Tibial nerve (tissue), 4 donors: ENCODE measurements at regions not wholly inside any gene's neighbourhood (a gene's known extent, or its start where the extent isn't known, plus 50 kb on each side); places are given as distances from the start of the nearest gene placed in this dataset.
"Not testable (repeated sequence)": the region's sequence is repeated elsewhere in the genome, so short reads cannot be mapped to it uniquely, and the experiment has no call there.

ENCODE experiments used
- DNase-seq, 2 donors: peaks; one replicate each; pipeline ENCODE4 v3.0.0-alpha.2; 2019; ENCODE audit warnings: low spot score in 2 of 2
- H3K27ac ChIP-seq, 4 donors: fragments of 200-600 bp; sonication (generic) in 3 of 4; one replicate each; pipeline ENCODE4 v1.5.1; 2017 to 2019; ENCODE audit warnings: mild to moderate bottlenecking in 1 of 4
- H3K27me3 ChIP-seq, 2 donors: fragments of 200-600 bp; sonication (generic) in 1 of 2; one replicate each; pipeline versions ENCODE4 v1.5.1 to v1.6.0; 2017 to 2019
- H3K36me3 ChIP-seq, 3 donors: fragments of 200-600 bp; sonication (generic); one replicate each; pipeline ENCODE4 v1.5.1; 2018 to 2019
- H3K4me1 ChIP-seq, 4 donors: fragments of 200-600 bp; sonication (generic) in 3 of 4; one replicate each; pipeline ENCODE4 v1.5.1; 2017 to 2019
- H3K4me3 ChIP-seq, 4 donors: fragments of 200-600 bp; sonication (generic) in 3 of 4; one replicate each; pipeline ENCODE4 v1.5.1; 2017 to 2019; ENCODE audit warnings: mild to moderate bottlenecking in 1 of 4, moderate library complexity in 1 of 4
- H3K9me3 ChIP-seq, 4 donors: fragments of 200-600 bp; sonication (generic) in 3 of 4; one replicate each; pipeline ENCODE4 v1.5.1; 2017 to 2019
- EP300 ChIP-seq, 2 donors: sonication (generic); formaldehyde crosslinking; IDR thresholded peaks; one replicate each; pipeline ENCODE4 v1.6.1; 2017; ENCODE audit warnings: antibody characterized with exemption in 2 of 2, mild to moderate bottlenecking in 1 of 2
- POLR2A ChIP-seq, 2 donors: fragments of 450-650 bp; IDR thresholded peaks; one replicate each; pipeline ENCODE4 v1.6.1; 2017; ENCODE audit warnings: antibody characterized with exemption in 2 of 2, mild to moderate bottlenecking in 2 of 2, moderate library complexity in 2 of 2
- WGBS, 2 donors: methylation state at CpG; one replicate each; pipeline ENCODE4 v1.1.5; 2018; 5-methylcytosine and 5-hydroxymethylcytosine counted together
- TF ChIP-seq, protein P1 (sequence below), 5 experiments: fragments of 200-600 bp in 3 of 5; fragments of 450-650 bp in 2 of 5; sonication (generic) in 3 of 5; IDR thresholded peaks; one replicate each; pipeline ENCODE4 v1.5.1; 2016 to 2019; ENCODE audit warnings: antibody characterized with exemption in 5 of 5, mild to moderate bottlenecking in 3 of 5, moderate library complexity in 2 of 5

- Histone ChIP-seq H3K9me3 (no peaks in the 10 kb centered on the region), H3K27ac (no peak overlapping the region), H3K36me3 (no peaks in the 10 kb centered on the region), H3K4me1 (no peaks in the 10 kb centered on the region), H3K4me3 (no peak overlapping the region), H3K27me3 (no peaks in the 10 kb centered on the region)
- TF ChIP-seq POLR2A (IDR thresholded peaks at IDR 0.05) (no peak), EP300 (IDR thresholded peaks at IDR 0.05) (no peak)
- TF ChIP-seq, protein P1, sequence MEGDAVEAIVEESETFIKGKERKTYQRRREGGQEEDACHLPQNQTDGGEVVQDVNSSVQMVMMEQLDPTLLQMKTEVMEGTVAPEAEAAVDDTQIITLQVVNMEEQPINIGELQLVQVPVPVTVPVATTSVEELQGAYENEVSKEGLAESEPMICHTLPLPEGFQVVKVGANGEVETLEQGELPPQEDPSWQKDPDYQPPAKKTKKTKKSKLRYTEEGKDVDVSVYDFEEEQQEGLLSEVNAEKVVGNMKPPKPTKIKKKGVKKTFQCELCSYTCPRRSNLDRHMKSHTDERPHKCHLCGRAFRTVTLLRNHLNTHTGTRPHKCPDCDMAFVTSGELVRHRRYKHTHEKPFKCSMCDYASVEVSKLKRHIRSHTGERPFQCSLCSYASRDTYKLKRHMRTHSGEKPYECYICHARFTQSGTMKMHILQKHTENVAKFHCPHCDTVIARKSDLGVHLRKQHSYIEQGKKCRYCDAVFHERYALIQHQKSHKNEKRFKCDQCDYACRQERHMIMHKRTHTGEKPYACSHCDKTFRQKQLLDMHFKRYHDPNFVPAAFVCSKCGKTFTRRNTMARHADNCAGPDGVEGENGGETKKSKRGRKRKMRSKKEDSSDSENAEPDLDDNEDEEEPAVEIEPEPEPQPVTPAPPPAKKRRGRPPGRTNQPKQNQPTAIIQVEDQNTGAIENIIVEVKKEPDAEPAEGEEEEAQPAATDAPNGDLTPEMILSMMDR (IDR thresholded peaks at IDR 0.05): no peak
- no peak for DNase-seq
- 62 to 76% methylated on average over 2 of the region's 2 CpGs for WGBS, 2 donors
Measured at GRCh38 chr5:18455521-18455920, 821.3 kb downstream of the TAF11L14 start.

DNA sequence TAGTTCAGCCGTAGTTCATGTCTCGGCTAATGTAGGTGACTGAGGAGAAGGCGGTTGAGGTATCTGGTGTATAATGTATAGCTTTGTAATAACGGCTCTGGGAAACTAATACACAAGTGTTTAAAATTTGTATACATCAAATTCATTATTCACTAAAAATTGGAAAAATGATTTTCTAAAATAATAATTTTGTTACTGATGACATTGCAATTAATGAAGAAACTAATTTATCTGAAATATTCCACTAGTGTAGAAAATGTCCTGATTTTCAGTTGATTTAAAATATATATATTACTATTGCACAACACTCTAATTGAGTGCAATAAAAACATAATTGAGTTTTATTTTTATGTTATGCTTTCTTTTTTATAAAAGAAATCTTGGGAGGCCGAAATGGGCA lies 823.0 kb downstream of the TAF11L14 start:
- H3K9me3 ChIP-seq: no peaks in the 10 kb centered on the region
- H3K36me3 ChIP-seq: no peaks in the 10 kb centered on the region
- H3K27ac ChIP-seq: no peak overlapping the region
- H3K4me1 ChIP-seq: no peaks in the 10 kb centered on the region
- WGBS, 2 donors: 96% methylated on average over 5 of the region's 5 CpGs
- no peak for DNase-seq
- no peaks in the 10 kb centered on the region for H3K27me3 ChIP-seq
- no peak for TF ChIP-seq POLR2A (IDR thresholded peaks at IDR 0.05)
- TF ChIP-seq EP300 (IDR thresholded peaks at IDR 0.05): no peak
- TF ChIP-seq, protein P1 (IDR thresholded peaks at IDR 0.05): no peak
- H3K4me3 ChIP-seq: no peak overlapping the region

DNA sequence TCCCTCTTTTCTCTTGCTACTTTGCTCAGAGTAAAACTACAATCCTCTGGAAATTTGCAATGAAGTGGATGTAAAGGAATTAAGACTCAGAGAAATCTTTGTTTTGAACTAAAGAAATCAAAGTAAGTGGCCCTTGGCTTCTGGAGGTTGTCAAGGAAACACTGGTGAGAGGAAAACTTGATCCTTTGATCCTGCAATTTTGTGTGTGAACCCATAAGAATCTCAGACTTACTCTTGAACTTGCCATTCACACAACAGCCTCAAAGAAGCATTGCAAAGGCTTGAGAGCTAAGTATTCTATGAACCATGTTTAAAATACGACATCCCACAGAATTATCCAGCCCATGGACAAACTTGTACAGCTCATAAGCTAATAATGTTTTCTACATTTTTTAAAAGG lies 827.5 kb downstream of the TAF11L14 start:
- no peak for TF ChIP-seq POLR2A (IDR thresholded peaks at IDR 0.05)
- TF ChIP-seq, protein P1 (IDR thresholded peaks at IDR 0.05): no peak
- no peak for TF ChIP-seq EP300 (IDR thresholded peaks at IDR 0.05)
- H3K27ac ChIP-seq: no peak overlapping the region
- no peaks in the 10 kb centered on the region for H3K36me3 ChIP-seq
- no peak overlapping the region for H3K4me3 ChIP-seq
- peaks cover 0 to 4% (median 0%) of the 10 kb centered on the region in 4 donors for H3K4me1 ChIP-seq
- no peaks in the 10 kb centered on the region for H3K27me3 ChIP-seq
- 50 to 69% methylated on average over 1 of the region's 1 CpG for WGBS, 2 donors
- no peak for DNase-seq
- no peaks in the 10 kb centered on the region for H3K9me3 ChIP-seq

DNA sequence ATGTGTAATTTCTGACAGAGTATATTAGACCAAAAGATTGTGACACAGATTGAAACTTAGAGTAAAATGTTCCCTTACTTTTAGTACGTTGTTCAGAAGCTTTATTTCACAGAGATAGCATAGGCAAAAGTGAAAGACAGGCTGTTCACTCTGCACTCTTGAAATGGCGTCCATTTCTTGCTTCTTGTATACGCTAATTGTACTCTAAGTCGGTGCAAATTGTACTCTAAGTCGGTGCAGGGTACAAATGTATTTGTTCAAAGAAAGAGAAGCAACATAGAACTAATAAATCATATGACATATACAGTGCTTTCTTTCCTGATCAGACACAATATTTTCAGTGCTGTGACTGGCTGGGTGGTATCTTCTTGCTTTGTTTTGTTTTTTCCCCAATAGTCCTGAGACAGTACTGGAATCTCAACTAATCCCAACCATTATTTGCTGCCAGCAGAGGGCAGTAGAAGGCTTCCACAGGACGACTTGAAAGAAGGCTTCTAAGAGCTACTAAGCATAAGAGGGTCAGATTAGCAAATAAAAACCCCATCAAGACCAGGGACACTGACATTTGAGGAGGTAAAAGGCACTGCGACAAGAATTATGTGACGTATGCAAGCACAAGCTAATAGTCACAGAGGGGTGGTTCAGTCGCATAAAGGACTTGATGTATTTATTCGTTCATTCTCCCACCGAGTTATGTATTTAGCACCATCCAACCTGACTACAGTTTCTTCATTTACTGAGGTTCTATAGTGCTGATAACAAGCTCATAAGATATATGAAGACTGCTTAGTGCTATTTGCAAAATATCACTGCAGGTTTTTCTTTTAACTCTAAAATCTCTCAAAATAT lies 831.8 kb downstream of the TAF11L14 start:
- no peak overlapping the region for H3K4me3 ChIP-seq
- WGBS, 2 donors: 56 to 60% methylated on average over 11 of the region's 11 CpGs
- peak; percentile 54 to 88 for DNase-seq

DNA sequence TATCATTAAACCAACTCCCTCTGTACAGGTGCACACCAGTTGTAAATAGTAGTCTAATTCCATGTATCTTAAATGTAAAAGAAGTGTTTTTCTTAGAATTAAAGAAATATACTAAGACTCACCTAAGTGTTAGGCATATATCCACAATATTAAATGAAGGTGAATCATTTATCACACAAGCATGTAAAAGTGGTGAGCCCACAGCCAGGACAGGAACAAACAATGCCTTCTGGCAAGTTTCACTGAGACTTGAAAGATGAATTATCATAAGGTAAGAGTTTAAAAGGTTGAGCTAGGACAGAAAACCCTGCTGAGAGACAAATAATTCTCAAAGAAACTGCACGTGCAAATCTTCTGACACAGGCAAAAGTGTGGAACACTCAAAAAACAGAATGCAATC lies 832.5 kb downstream of the TAF11L14 start:
- no peaks in the 10 kb centered on the region for H3K9me3 ChIP-seq
- no peak overlapping the region for H3K4me3 ChIP-seq
- no peak for TF ChIP-seq EP300 (IDR thresholded peaks at IDR 0.05)
- TF ChIP-seq, protein P1 (IDR thresholded peaks at IDR 0.05): no peak
- no peak for TF ChIP-seq POLR2A (IDR thresholded peaks at IDR 0.05)
- no peak overlapping the region for H3K27ac ChIP-seq
- no peaks in the 10 kb centered on the region for H3K36me3 ChIP-seq
- H3K27me3 ChIP-seq: no peaks in the 10 kb centered on the region
- peaks cover 0 to 4% (median 0%) of the 10 kb centered on the region in 4 donors for H3K4me1 ChIP-seq
- 46 to 55% methylated on average over 1 of the region's 1 CpG for WGBS, 2 donors
- DNase-seq: no peak

More for the DNA sequence above, 831.8 kb downstream of the TAF11L14 start:
- no peaks in the 10 kb centered on the region for H3K27me3 ChIP-seq
- H3K27ac ChIP-seq: no peak overlapping the region
- H3K9me3 ChIP-seq: no peaks in the 10 kb centered on the region
- H3K36me3 ChIP-seq: no peaks in the 10 kb centered on the region
- no peak for TF ChIP-seq EP300 (IDR thresholded peaks at IDR 0.05)
- TF ChIP-seq, protein P1 (IDR thresholded peaks at IDR 0.05): peak; percentile 42 to 71 (median 51)
- peaks cover 0 to 4% (median 0%) of the 10 kb centered on the region in 4 donors for H3K4me1 ChIP-seq

- not testable (repeated sequence) for H3K27me3 ChIP-seq, H3K27ac ChIP-seq, H3K4me1 ChIP-seq, DNase-seq, H3K9me3 ChIP-seq, H3K4me3 ChIP-seq, H3K36me3 ChIP-seq
- WGBS, 2 donors: 95 to 96% methylated on average over 15 of the region's 15 CpGs
Measured at GRCh38 chr5:18471791-18472190, 837.5 kb downstream of the TAF11L14 start.
